Cerebellar nuclear complex (tissue), 1 donor: ENCODE measurements at regions not wholly inside any gene's neighbourhood (a gene's known extent, or its start where the extent isn't known, plus 50 kb on each side); places are given as distances from the start of the nearest gene placed in this dataset.

Experiments used
- DNase-seq, 2 experiments: peaks; one replicate each; lab custom pipeline; 2025; lab: John Stamatoyannopoulos, UW

- DNase-seq, result no peak
Observed at GRCh38 chr1:13922466-13923110, 222.6 kb downstream of the PRDM2 start.

- no peak for DNase-seq
Observed at GRCh38 chr1:13926556-13926955, 226.6 kb downstream of the PRDM2 start.

- no peak for DNase-seq
Observed at GRCh38 chr1:13927736-13928135, 227.7 kb downstream of the PRDM2 start.

- no peak for DNase-seq
Observed at GRCh38 chr1:13929313-13929712, 229.3 kb downstream of the PRDM2 start.

GRCh38 chr1:13930151-13930550 is 230.2 kb downstream of the PRDM2 start:
- DNase-seq, result no peak

- no peak for DNase-seq
Observed at GRCh38 chr1:13931226-13931625, 231.2 kb downstream of the PRDM2 start.

GRCh38 chr1:13935336-13935735 is 235.3 kb downstream of the PRDM2 start:
- no peak for DNase-seq

GRCh38 chr1:13941315-13941714 is 241.3 kb downstream of the PRDM2 start:
- DNase-seq, result no peak

GRCh38 chr1:13943055-13943454 is 243.1 kb downstream of the PRDM2 start:
- no peak for DNase-seq

GRCh38 chr1:13945856-13946255 is 245.9 kb downstream of the PRDM2 start:
- no peak for DNase-seq

GRCh38 chr1:13947658-13948057 is 247.7 kb downstream of the PRDM2 start:
- DNase-seq, result no peak

- no peak for DNase-seq
Observed at GRCh38 chr1:13948396-13948795, 248.4 kb downstream of the PRDM2 start.

GRCh38 chr1:13948888-13949391 is 249.0 kb downstream of the PRDM2 start:
- no peak for DNase-seq

GRCh38 chr1:13949546-13949945 is 249.6 kb downstream of the PRDM2 start:
- DNase-seq, result no peak

- no peak for DNase-seq
Observed at GRCh38 chr1:13950637-13951036, 250.6 kb downstream of the PRDM2 start.

GRCh38 chr1:13951793-13952751 is 252.1 kb downstream of the PRDM2 start:
- DNase-seq, result no peak

GRCh38 chr1:13952985-13953384 is 253.0 kb downstream of the PRDM2 start:
- no peak for DNase-seq

- DNase-seq, result no peak
Observed at GRCh38 chr1:13956393-13956792, 256.4 kb downstream of the PRDM2 start.

- DNase-seq, result peak in 1 of 2 experiments; percentile 31
Observed at GRCh38 chr1:13960375-13960987, 260.5 kb downstream of the PRDM2 start.

GRCh38 chr1:13964768-13965167 is 264.8 kb downstream of the PRDM2 start:
- no peak for DNase-seq

- DNase-seq, result peak in 1 of 2 experiments; percentile 35
Observed at GRCh38 chr1:13965770-13966398, 265.9 kb downstream of the PRDM2 start.

GRCh38 chr1:13967707-13968106 is 267.7 kb downstream of the PRDM2 start:
- DNase-seq, result no peak
